ENCODE measurements at regions not wholly inside any gene's neighbourhood (a gene's known extent, or its start where the extent isn't known, plus 50 kb on each side); places are given as distances from the start of the nearest gene placed in this dataset.

DNA sequence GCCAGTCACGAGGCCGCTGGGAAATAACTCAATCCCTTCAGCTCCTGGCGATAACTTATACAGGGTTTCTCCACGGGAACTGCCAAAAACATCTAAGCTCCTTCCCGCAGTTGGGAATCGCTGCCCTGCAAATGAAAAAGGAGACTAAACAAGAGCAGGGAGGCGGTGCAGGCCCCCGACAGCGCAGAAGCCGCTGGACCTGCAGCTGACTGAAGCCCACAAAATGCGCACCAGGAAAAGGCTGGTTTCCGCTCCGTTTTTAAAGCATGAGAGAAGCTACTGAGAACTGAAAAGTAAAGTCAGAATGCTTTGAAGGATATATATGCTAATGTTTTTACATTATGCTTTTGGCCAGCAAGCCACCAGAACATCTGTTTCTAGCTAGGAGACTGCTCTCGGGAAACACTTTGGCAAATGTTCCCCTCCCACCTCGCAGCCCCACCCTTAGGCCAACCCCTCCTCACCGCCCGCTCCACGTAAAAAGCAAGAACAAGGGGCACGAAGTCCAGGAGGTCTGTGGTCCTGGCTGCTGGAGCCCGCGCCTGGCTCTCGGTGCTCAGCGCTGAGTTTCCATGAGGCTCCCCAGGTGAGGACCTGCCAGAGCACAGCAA is 90.5 kb downstream of the SOD2 start:
- Histone ChIP-seq H3K9me3 (ENCODE audit: severe bottlenecking) (no peaks in the 10 kb centered on the region), H3K4me1 (ENCODE audit: insufficient read depth, poor library complexity, severe bottlenecking) (no peaks in the 10 kb centered on the region), H3K27me3 (ENCODE audit: insufficient read depth, poor library complexity, severe bottlenecking) (peaks cover 6% of the 10 kb centered on the region), H3K27ac (ENCODE audit: poor library complexity, severe bottlenecking) (no peak overlapping the region), H3K36me3 (ENCODE audit: low read depth) (no peaks in the 10 kb centered on the region), H3K4me3 (ENCODE audit: severe bottlenecking) (no peak overlapping the region)
- DNase-seq (ENCODE audit: low spot score) (no peak), ATAC-seq (ENCODE audit: low read depth) (no peak)
- no peak for TF ChIP-seq CTCF (IDR thresholded peaks at IDR 0.05; ENCODE audit: poor library complexity, severe bottlenecking)

- Histone ChIP-seq H3K27me3 (ENCODE audit: insufficient read depth, poor library complexity, severe bottlenecking) (peaks cover 6% of the 10 kb centered on the region), H3K27ac (ENCODE audit: poor library complexity, severe bottlenecking) (no peak overlapping the region), H3K4me3 (ENCODE audit: severe bottlenecking) (no peak overlapping the region), H3K9me3 (ENCODE audit: severe bottlenecking) (no peaks in the 10 kb centered on the region), H3K36me3 (ENCODE audit: low read depth) (no peaks in the 10 kb centered on the region), H3K4me1 (ENCODE audit: insufficient read depth, poor library complexity, severe bottlenecking) (no peaks in the 10 kb centered on the region)
- no peak for TF ChIP-seq CTCF (IDR thresholded peaks at IDR 0.05; ENCODE audit: poor library complexity, severe bottlenecking)
- ATAC-seq (ENCODE audit: low read depth) (no peak), DNase-seq (ENCODE audit: low spot score) (no peak)
Measured at GRCh38 chr6:159601211-159601610, 91.8 kb downstream of the SOD2 start.

GRCh38 chr6:159595173-159595572 is 97.9 kb downstream of the SOD2 start:
- ATAC-seq (ENCODE audit: low read depth) (peak; percentile 88), DNase-seq (ENCODE audit: low spot score) (peak; percentile 70)
- no peak overlapping the region for H3K4me3 ChIP-seq (ENCODE audit: severe bottlenecking)
- H3K27me3 ChIP-seq (ENCODE audit: insufficient read depth, poor library complexity, severe bottlenecking), result no peaks in the 10 kb centered on the region
- H3K9me3 ChIP-seq (ENCODE audit: severe bottlenecking), result no peaks in the 10 kb centered on the region
- TF ChIP-seq CTCF (IDR thresholded peaks at IDR 0.05; ENCODE audit: poor library complexity, severe bottlenecking), result no peak
- H3K4me1 ChIP-seq (ENCODE audit: insufficient read depth, poor library complexity, severe bottlenecking), result peaks cover 23% of the 10 kb centered on the region
- no peaks in the 10 kb centered on the region for H3K36me3 ChIP-seq (ENCODE audit: low read depth)
- H3K27ac ChIP-seq (ENCODE audit: poor library complexity, severe bottlenecking), result peak overlapping the region; percentile 76

DNA sequence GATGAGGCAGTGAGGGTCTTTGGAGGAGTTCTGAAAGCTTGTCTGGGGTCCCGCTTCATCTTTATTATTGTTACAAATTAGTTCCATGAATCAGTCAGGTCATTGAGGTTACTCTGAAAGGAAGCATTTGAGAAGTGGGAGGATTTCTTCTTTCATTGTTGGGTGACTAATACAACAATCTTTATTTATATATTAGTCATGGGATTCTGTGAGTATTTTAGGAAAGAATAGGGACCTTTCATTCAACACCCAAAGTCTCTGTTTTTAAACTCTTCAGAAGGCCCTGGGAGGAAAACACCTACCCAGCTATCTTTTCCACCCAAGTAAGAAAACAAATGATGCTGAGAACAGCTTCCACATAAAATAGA is 98.3 kb downstream of the SOD2 start:
- Histone ChIP-seq H3K4me1 (ENCODE audit: insufficient read depth, poor library complexity, severe bottlenecking) (peaks cover 23% of the 10 kb centered on the region), H3K27me3 (ENCODE audit: insufficient read depth, poor library complexity, severe bottlenecking) (no peaks in the 10 kb centered on the region), H3K27ac (ENCODE audit: poor library complexity, severe bottlenecking) (peak overlapping the region; percentile 76), H3K36me3 (ENCODE audit: low read depth) (no peaks in the 10 kb centered on the region), H3K9me3 (ENCODE audit: severe bottlenecking) (no peaks in the 10 kb centered on the region), H3K4me3 (ENCODE audit: severe bottlenecking) (no peak overlapping the region)
- DNase-seq (ENCODE audit: low spot score), result no peak
- ATAC-seq (ENCODE audit: low read depth), result peak; percentile 84
- no peak for TF ChIP-seq CTCF (IDR thresholded peaks at IDR 0.05; ENCODE audit: poor library complexity, severe bottlenecking)

- ATAC-seq (ENCODE audit: low read depth), result peak; percentile 4; the same call in 1 of the 3 replicates
- H3K27ac ChIP-seq (ENCODE audit: poor library complexity, severe bottlenecking), result peak overlapping the region; percentile 76
Measured at GRCh38 chr6:159594106-159594749, 98.8 kb downstream of the SOD2 start.

More at GRCh38 chr6:159594106-159594749, 98.8 kb downstream of the SOD2 start:
- H3K27me3 ChIP-seq (ENCODE audit: insufficient read depth, poor library complexity, severe bottlenecking), result no peaks in the 10 kb centered on the region
- no peaks in the 10 kb centered on the region for H3K36me3 ChIP-seq (ENCODE audit: low read depth)
- peaks cover 23% of the 10 kb centered on the region for H3K4me1 ChIP-seq (ENCODE audit: insufficient read depth, poor library complexity, severe bottlenecking)
- H3K9me3 ChIP-seq (ENCODE audit: severe bottlenecking), result no peaks in the 10 kb centered on the region
- no peak for DNase-seq (ENCODE audit: low spot score)
- H3K4me3 ChIP-seq (ENCODE audit: severe bottlenecking), result no peak overlapping the region
- TF ChIP-seq CTCF (IDR thresholded peaks at IDR 0.05; ENCODE audit: poor library complexity, severe bottlenecking), result no peak
